ENCODE measurements at regions not wholly inside any gene's neighbourhood (a gene's known extent, or its start where the extent isn't known, plus 50 kb on each side); places are given as distances from the start of the nearest gene placed in this dataset.

DNA sequence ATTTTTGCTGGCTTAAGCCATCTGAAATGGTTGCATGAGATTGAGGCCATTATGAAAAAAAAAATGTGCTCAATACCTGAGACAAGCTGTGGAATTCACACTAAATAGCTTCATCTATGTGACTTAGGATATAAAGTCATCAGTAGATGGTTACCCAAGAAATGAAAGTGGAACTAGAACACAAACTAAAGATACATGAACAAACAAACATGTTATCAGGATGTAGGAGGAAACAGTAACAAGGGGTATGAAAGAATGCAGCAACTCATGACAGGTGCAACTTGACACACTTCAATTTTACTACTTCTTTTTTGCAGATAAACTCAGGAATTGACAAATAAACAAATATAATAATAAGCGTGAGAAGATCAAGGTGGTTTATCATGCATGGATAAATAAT, 155.0 kb downstream of the WT1 start (continued):
- TF ChIP-seq STAT1 (IDR thresholded peaks at IDR 0.05; ENCODE audit: unreplicated experiment) (no peak), ZNF331 (CRISPR knock-in tag; IDR thresholded peaks at IDR 0.05; ENCODE audit: low read depth) (no peak)

DNA sequence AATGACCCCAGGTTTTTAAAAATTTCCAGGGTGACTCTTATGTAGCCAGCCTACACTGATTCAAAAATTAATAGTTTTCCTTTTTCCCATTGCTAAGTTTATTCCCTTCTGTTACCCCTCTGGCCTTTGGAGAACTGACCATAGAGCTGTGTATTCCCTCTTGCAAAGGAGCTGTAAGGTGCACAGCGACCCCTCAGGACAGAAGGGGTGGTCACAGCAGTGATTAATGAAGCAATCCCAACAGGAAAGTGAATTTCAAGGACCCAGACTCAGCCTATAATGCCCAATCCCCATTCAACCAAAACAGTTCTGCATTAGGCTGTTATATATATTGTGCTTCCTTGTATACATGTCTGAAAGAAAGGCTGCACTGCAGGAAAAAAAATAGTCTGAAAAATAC, 147.1 kb downstream of the WT1 start:
- no peaks in the 10 kb centered on the region for H3K4me1 ChIP-seq (ENCODE audit: insufficient read depth)
- H3K79me2 ChIP-seq (replicated peaks; ENCODE audit: insufficient read depth): no peaks in the 10 kb centered on the region
- no peaks in the 10 kb centered on the region; the same call in 1 of the 2 replicates for H4K20me1 ChIP-seq (replicated peaks; ENCODE audit: insufficient read depth)
- H3K36me3 Mint-ChIP-seq (ENCODE audit: low read depth): no peaks in the 10 kb centered on the region
- no peaks in the 10 kb centered on the region for H3K36me3 ChIP-seq (ENCODE audit: insufficient read depth)
- ATAC-seq: peak; percentile 80
- peak; percentile 59 for DNase-seq (ENCODE audit: low spot score)
- H3F3A ChIP-seq (replicated peaks; ENCODE audit: low read depth): no peaks in the 10 kb centered on the region
- H3K27me3 ChIP-seq (ENCODE audit: insufficient read depth): no peaks in the 10 kb centered on the region
- H3K4me1 Mint-ChIP-seq: no peaks in the 10 kb centered on the region
- H3K9me3 Mint-ChIP-seq: peaks cover 3% of the 10 kb centered on the region; the same call in 1 of the 3 replicates
- no peak overlapping the region for H3K4me2 ChIP-seq
- H3K27ac Mint-ChIP-seq: no peak overlapping the region
- no peak overlapping the region; the same call in 1 of the 2 replicates for H2AFZ ChIP-seq
- H3K4me3 Mint-ChIP-seq: no peak overlapping the region
- 0 out of 2 replicates have a peak, but pooled peaks cover 4% of the 10 kb centered on the region for H3K9me2 ChIP-seq (ENCODE audit: insufficient read depth)
- H3K27ac ChIP-seq (ENCODE audit: low read depth): no peak overlapping the region
- TF ChIP-seq, protein P1, sequence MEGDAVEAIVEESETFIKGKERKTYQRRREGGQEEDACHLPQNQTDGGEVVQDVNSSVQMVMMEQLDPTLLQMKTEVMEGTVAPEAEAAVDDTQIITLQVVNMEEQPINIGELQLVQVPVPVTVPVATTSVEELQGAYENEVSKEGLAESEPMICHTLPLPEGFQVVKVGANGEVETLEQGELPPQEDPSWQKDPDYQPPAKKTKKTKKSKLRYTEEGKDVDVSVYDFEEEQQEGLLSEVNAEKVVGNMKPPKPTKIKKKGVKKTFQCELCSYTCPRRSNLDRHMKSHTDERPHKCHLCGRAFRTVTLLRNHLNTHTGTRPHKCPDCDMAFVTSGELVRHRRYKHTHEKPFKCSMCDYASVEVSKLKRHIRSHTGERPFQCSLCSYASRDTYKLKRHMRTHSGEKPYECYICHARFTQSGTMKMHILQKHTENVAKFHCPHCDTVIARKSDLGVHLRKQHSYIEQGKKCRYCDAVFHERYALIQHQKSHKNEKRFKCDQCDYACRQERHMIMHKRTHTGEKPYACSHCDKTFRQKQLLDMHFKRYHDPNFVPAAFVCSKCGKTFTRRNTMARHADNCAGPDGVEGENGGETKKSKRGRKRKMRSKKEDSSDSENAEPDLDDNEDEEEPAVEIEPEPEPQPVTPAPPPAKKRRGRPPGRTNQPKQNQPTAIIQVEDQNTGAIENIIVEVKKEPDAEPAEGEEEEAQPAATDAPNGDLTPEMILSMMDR (conservative IDR thresholded peaks at IDR 0.05; ENCODE audit: low read depth in 2 of 2): peak; percentile 66 to 72
- no peak for TF ChIP-seq POLR2AphosphoS5 (IDR thresholded peaks at IDR 0.05; ENCODE audit: low read depth)
- no peak overlapping the region for H3K4me3 ChIP-seq
- H3K27me3 Mint-ChIP-seq (ENCODE audit: insufficient read depth, low read depth, poor library complexity): no peaks in the 10 kb centered on the region

DNA sequence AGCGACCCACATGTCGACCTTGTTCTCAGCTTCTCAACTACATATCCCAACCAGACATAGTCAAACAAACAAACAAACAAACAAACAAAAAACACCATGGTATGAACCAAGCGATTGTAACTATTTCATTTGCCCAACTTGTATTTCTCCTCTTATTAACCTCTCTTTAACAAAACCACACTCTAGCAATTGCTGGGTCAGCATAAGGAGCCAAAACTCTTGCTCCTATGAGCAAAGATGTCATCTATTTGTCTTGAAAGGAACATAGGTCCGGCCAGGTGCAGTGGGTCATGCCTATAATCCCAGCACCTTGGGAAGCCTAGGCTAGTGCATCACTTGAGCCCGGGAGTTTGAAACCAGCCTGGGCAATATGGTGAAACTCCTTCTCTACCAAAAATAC, 145.6 kb downstream of the WT1 start:
- Mint-ChIP-seq H3K4me3 (no peak overlapping the region), H3K36me3 (ENCODE audit: low read depth) (no peaks in the 10 kb centered on the region), H3K27ac (no peak overlapping the region), H3K27me3 (ENCODE audit: insufficient read depth, low read depth, poor library complexity) (no peaks in the 10 kb centered on the region), H3K9me3 (peaks cover 3% of the 10 kb centered on the region; the same call in 1 of the 3 replicates), H3K4me1 (no peaks in the 10 kb centered on the region)
- Histone ChIP-seq H3K27me3 (ENCODE audit: insufficient read depth) (no peaks in the 10 kb centered on the region), H3K36me3 (ENCODE audit: insufficient read depth) (no peaks in the 10 kb centered on the region), H3K4me2 (no peak overlapping the region), H3F3A (replicated peaks; ENCODE audit: low read depth) (no peaks in the 10 kb centered on the region), H3K9me2 (ENCODE audit: insufficient read depth) (0 out of 2 replicates have a peak, but pooled peaks cover 4% of the 10 kb centered on the region), H2AFZ (no peak overlapping the region), H3K79me2 (replicated peaks; ENCODE audit: insufficient read depth) (no peaks in the 10 kb centered on the region), H4K20me1 (replicated peaks; ENCODE audit: insufficient read depth) (no peaks in the 10 kb centered on the region; the same call in 1 of the 2 replicates), H3K4me3 (no peak overlapping the region), H3K4me1 (ENCODE audit: insufficient read depth) (no peaks in the 10 kb centered on the region), H3K27ac (ENCODE audit: low read depth) (no peak overlapping the region)
- no peak for ATAC-seq
- no peak for DNase-seq (ENCODE audit: low spot score)
- TF ChIP-seq EZH2phosphoT487 (IDR thresholded peaks at IDR 0.05; ENCODE audit: unreplicated experiment) (no peak), NANOG (IDR thresholded peaks at IDR 0.05; ENCODE audit: borderline replicate concordance) (no peak), JUNB (IDR thresholded peaks at IDR 0.05; ENCODE audit: unreplicated experiment) (no peak), CREB1 (CRISPR knock-in tag; IDR thresholded peaks at IDR 0.05; ENCODE audit: low read depth) (no peak), POLR2AphosphoS5 (IDR thresholded peaks at IDR 0.05; ENCODE audit: low read depth) (no peak), STAT1 (IDR thresholded peaks at IDR 0.05; ENCODE audit: unreplicated experiment) (no peak), ZNF114 (CRISPR knock-in tag; IDR thresholded peaks at IDR 0.05) (no peak), ZNF331 (CRISPR knock-in tag; IDR thresholded peaks at IDR 0.05; ENCODE audit: low read depth) (no peak), EZH2 (IDR thresholded peaks at IDR 0.05; ENCODE audit: low read depth, unreplicated experiment) (no peak)
- TF ChIP-seq, protein P1 (conservative IDR thresholded peaks at IDR 0.05; ENCODE audit: low read depth in 2 of 2): no peak
- TF ChIP-seq, protein P2, sequence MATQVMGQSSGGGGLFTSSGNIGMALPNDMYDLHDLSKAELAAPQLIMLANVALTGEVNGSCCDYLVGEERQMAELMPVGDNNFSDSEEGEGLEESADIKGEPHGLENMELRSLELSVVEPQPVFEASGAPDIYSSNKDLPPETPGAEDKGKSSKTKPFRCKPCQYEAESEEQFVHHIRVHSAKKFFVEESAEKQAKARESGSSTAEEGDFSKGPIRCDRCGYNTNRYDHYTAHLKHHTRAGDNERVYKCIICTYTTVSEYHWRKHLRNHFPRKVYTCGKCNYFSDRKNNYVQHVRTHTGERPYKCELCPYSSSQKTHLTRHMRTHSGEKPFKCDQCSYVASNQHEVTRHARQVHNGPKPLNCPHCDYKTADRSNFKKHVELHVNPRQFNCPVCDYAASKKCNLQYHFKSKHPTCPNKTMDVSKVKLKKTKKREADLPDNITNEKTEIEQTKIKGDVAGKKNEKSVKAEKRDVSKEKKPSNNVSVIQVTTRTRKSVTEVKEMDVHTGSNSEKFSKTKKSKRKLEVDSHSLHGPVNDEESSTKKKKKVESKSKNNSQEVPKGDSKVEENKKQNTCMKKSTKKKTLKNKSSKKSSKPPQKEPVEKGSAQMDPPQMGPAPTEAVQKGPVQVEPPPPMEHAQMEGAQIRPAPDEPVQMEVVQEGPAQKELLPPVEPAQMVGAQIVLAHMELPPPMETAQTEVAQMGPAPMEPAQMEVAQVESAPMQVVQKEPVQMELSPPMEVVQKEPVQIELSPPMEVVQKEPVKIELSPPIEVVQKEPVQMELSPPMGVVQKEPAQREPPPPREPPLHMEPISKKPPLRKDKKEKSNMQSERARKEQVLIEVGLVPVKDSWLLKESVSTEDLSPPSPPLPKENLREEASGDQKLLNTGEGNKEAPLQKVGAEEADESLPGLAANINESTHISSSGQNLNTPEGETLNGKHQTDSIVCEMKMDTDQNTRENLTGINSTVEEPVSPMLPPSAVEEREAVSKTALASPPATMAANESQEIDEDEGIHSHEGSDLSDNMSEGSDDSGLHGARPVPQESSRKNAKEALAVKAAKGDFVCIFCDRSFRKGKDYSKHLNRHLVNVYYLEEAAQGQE (IDR thresholded peaks at IDR 0.05; ENCODE audit: unreplicated experiment): no peak

Data from GM23338 (cell line).